ENCODE measurements at regions not wholly inside any gene's neighbourhood (a gene's known extent, or its start where the extent isn't known, plus 50 kb on each side); places are given as distances from the start of the nearest gene placed in this dataset.

- TF ChIP-seq CTCF (IDR thresholded peaks at IDR 0.05) (no peak), POLR2A (IDR thresholded peaks at IDR 0.05) (no peak), POLR2AphosphoS5 (IDR thresholded peaks at IDR 0.05) (no peak)
These were observed 264.1 kb upstream of the THUMPD2 start for GRCh38 chr2:40043191-40043590.
